H7 (cell line): ENCODE measurements at regions not wholly inside any gene's neighbourhood (a gene's known extent, or its start where the extent isn't known, plus 50 kb on each side); places are given as distances from the start of the nearest gene placed in this dataset.
A peak's percentile ranks its signal among the peaks of the same experiment; 100 is the strongest.

ENCODE experiments used
- DNase-seq: peaks from one replicate; pipeline ENCODE4 v3.0.0; 2012
- H3K27me3 ChIP-seq: 2 replicates; pipeline ENCODE4 v1.6.0; 2011; ENCODE audit warnings: mild to moderate bottlenecking, low read length; ENCODE audit not compliant: control insufficient read depth, insufficient read depth
- H3K36me3 ChIP-seq: replicated peaks from 2 replicates; pipeline ENCODE4 v1.5.1; 2011; ENCODE audit warnings: low read length; ENCODE audit not compliant: control insufficient read depth, insufficient read depth
- H3K4me3 ChIP-seq: 2 replicates; pipeline ENCODE4 v1.5.1; 2011; ENCODE audit warnings: low read depth, mild to moderate bottlenecking, control low read depth, low read length, moderate library complexity; ENCODE audit not compliant: insufficient read depth

DNA sequence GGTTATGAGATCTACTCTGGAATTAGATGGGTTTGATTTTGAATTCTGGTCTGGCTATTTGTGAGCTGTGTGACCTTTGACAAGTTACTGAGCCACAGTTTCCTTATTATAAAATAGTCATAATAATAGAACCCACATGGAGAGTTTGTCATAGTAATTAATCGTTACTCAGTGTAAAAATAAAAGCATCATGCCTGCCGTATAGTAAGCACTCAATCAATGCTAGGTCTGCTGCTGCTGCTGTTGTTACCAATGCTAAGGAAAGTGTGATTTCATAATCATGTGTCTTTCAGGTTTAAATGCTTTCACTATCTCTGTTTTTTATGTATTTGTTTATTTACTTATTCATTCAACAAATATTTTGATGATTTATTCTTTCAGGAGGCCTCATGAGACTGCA lies 539.9 kb upstream of the SEL1L start:
- Histone ChIP-seq H3K4me3 (no peak overlapping the region), H3K36me3 (no peaks in the 10 kb centered on the region), H3K27me3 (no peaks in the 10 kb centered on the region)
- DNase-seq: no peak

DNA sequence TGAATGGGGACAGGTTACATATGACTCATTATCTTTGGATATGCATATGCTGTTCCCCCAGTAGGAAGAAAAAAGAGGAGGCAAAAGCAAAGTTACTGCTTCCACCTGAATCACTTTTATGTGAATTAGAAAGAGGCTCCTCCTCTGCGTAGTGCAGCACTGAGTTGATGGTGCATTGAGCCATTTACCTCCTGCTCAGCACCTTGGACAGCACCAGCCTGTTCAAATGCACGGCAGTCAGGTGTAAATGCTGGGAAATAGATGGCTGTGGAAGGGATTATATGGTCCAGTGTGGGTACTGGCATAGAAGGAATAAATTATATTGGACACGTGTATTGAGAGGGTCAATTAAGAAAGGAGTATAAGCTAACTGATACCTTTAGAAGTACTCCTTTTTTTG lies 541.9 kb upstream of the SEL1L start:
- H3K4me3 ChIP-seq: no peak overlapping the region
- H3K36me3 ChIP-seq: no peaks in the 10 kb centered on the region
- H3K27me3 ChIP-seq: no peaks in the 10 kb centered on the region
- DNase-seq: peak; percentile 35

DNA sequence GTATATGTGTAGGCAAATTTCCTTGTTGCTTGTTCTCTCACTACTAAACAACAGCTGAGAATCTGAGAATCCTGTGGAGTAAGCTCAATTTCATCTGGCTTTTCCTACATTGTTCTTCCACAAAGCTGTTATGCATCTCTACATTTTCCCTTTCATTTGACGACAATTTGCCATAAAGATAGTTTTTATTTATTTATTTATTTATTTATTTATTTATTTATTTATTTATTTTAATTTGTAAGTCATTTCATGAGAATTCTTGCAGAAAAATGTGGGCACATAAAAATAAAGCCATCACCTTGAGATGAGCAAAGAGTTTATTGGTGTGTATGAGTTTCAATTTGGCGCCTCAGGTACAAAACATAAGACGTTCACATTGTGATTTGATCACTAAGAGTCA lies 545.9 kb upstream of the SEL1L start:
- DNase-seq: no peak
- Histone ChIP-seq H3K27me3 (no peaks in the 10 kb centered on the region), H3K36me3 (no peaks in the 10 kb centered on the region), H3K4me3 (no peak overlapping the region)

DNA sequence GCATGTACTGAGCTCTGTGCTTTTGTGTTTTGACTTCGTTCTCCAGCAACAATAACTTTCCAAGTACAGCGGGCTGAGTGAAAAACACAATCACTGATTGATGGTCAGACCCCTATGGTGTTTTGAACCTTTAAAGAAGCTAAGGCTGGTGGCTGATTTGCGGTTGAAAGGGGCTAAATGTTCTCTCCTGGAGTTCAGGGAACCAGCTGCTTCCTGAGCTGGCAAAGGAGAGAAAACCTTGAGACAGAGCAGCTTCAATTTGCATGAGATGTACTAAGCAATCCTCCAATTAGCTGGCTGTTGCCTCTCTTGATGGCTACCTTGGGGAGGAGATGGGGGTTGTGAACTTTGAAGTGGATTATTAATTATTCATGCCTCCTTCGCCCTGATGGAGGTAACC lies 546.7 kb upstream of the SEL1L start:
- Histone ChIP-seq H3K27me3 (no peaks in the 10 kb centered on the region), H3K36me3 (no peaks in the 10 kb centered on the region), H3K4me3 (no peak overlapping the region)
- peak; percentile 18 for DNase-seq

DNA sequence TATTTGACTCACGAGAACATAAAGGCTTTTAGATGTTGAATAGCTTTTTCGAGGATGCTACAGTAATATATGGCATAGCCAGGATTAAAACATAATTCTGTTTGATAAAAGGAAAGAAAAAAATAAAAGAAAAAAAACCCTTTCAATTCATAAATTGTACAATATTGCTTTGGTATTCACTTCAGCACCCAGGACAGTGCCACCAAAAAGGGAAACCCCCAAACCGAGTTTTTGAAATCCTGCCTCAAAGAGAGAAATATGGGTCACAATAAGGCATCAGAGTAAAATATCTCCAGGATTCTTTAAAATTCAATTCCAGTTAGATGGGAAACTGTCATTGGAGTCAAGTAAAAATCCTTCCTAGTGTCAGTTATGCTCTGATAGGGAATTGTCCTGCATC lies 551.2 kb upstream of the SEL1L start:
- DNase-seq: no peak
- no peak overlapping the region for H3K4me3 ChIP-seq
- H3K27me3 ChIP-seq: no peaks in the 10 kb centered on the region
- no peaks in the 10 kb centered on the region for H3K36me3 ChIP-seq

DNA sequence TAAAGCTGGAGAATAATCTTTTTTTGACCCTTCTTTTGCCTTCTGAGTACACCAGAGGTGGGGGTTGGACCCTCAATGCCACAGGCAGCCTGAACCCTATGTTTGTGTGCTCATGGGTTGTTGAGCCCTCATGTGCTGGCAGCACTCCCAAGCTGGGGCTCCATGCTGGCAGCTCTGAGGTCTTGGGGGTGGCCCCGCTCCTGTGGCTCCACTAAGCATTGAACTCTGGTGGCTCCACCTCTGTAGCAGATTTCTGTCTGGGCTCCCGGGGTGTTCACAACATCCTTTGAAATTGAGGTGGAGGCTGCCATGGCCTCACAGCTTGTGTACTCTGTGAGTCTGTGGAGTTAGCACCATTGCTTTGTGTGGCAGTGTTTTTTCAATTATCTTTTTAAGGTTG lies 557.4 kb upstream of the SEL1L start:
- Histone ChIP-seq H3K36me3 (no peaks in the 10 kb centered on the region), H3K4me3 (no peak overlapping the region), H3K27me3 (no peaks in the 10 kb centered on the region)
- no peak for DNase-seq

DNA sequence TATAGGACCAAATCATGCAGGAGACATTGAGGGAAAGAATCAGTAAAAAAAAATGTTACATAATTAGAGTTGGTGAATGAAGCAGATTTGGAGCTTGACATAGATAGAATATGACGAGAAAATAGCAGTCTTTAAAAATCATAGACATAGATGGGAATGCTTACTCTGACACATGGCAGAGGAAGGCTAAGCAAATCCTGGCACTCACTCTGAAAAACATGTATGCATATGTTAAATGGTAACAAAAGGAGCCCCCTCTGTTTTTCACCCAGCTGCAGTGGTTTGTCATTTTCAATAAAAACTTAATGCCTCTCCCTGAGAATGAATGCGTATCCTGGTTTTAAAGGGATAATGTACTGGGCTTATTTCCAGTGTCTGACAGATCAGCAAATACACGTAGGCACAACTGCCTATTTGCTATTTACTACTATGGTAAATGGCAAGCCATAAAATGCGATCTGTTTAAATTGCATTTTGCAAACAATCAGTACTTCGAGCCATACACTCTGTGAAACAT lies 561.2 kb upstream of the SEL1L start:
- DNase-seq: no peak
- no peaks in the 10 kb centered on the region for H3K27me3 ChIP-seq
- H3K4me3 ChIP-seq: no peak overlapping the region
- H3K36me3 ChIP-seq: no peaks in the 10 kb centered on the region

DNA sequence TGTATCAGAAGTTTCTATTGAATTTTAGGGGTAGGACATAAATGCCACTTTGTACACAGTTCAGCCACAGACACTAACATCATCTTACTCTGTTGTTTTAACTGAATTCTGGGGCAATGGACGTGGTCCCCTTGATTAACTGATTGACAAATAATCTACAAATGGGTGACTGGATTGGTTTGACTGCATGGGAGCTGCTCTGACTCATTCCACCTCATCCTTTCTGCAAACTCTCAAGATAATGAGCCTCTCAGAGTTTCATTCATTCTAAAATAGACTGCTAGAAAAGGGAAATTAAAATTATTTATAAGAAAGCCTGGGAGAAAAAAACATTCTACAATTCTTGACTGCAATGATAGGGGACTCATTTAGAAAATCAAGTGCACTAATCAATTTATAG lies 570.4 kb upstream of the SEL1L start:
- Histone ChIP-seq H3K36me3 (no peaks in the 10 kb centered on the region), H3K4me3 (no peak overlapping the region), H3K27me3 (no peaks in the 10 kb centered on the region)
- DNase-seq: no peak

DNA sequence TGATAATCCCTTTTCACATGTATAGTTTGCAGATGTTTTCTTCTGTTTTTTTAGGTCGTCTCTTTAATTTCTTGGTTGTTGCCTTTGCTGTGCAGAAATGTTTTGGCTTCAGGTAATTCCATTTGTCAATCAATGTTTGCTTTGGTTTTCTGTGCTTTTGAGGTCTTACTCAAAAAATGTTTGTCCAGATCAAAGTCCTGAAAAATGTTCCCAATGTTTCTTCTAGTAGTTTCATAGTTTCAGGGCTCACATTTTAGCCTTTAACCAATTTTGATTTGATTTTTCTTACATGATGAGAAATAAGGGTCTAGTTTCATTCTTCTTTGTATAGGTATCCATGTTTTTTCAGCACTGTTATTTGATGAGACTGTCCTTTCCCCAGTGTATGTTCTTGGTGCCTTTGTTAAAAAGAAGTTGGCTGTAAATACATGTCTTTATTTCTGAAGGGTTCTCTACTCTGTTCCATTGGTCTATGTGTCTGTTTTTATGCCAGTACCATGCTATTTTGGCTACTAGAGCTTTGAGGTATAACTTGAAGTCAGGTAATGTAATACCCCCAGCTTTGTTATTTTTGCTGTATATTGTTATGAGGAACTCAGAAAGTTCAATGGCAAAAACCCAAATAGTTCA lies 578.7 kb upstream of the SEL1L start:
- Histone ChIP-seq H3K36me3 (no peaks in the 10 kb centered on the region), H3K4me3 (no peak overlapping the region), H3K27me3 (no peaks in the 10 kb centered on the region)
- no peak for DNase-seq

DNA sequence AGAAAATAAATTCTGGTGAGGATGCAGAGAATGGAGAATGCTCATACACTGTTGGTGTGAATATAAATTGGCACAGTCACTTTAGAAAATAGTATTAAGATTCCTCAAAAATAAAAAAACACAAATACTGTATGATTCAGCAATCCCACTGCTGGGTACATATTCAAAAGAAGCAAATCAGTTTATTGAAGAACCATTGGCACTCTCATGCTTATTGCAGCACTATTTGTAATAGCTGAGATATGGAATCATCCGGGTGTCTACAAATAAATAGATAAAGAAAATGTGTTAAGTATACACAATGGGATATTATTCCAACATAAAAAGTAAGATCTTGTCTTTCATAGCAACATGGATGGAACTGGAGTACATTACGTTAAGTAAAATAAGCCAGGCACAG lies 579.4 kb upstream of the SEL1L start:
- H3K27me3 ChIP-seq: no peaks in the 10 kb centered on the region
- DNase-seq: no peak

DNA sequence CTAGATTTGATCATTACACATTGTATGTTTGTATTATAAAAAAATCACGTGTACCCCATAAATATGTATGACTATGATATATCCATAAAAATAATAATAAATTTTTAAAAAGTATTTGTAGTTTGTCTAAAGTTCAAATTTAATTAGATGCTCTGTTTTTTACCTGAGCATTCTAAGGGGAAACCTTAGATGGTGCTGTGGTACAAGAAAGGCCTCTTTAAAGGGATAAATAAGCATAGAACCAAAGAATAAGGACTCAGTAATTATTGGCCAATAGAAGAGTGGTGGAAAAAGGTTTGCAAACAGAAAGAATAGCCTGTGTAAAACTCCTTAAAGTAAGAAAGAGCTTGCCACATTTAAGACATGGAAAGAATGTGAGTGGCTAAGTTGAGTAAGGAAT lies 580.1 kb upstream of the SEL1L start:
- no peak overlapping the region for H3K4me3 ChIP-seq

More for the DNA sequence above, 579.4 kb upstream of the SEL1L start:
- no peak overlapping the region for H3K4me3 ChIP-seq
- H3K36me3 ChIP-seq: no peaks in the 10 kb centered on the region

DNA sequence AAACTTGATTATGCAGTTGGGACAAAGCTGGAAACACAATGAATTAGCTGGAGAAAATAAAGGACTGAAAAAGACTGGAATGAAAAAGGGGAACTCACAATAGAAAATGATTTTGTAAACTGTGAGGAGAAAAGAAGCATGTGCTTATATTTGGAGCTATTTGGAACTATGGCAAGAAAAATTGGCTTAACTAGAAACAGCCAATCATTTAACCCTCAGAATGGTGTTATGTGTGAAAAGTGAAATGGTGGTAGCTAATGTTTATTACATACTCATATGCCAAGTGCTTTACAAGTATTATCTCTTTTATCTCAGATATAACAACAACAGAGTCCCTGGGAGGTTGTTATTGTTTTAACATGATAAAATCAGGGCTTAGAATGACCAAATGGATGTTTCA lies 583.1 kb upstream of the SEL1L start:
- DNase-seq: no peak
- H3K27me3 ChIP-seq: no peaks in the 10 kb centered on the region
- no peaks in the 10 kb centered on the region for H3K36me3 ChIP-seq
- H3K4me3 ChIP-seq: no peak overlapping the region

More for the DNA sequence above, 580.1 kb upstream of the SEL1L start:
- Histone ChIP-seq H3K36me3 (no peaks in the 10 kb centered on the region), H3K27me3 (no peaks in the 10 kb centered on the region)
- DNase-seq: no peak

DNA sequence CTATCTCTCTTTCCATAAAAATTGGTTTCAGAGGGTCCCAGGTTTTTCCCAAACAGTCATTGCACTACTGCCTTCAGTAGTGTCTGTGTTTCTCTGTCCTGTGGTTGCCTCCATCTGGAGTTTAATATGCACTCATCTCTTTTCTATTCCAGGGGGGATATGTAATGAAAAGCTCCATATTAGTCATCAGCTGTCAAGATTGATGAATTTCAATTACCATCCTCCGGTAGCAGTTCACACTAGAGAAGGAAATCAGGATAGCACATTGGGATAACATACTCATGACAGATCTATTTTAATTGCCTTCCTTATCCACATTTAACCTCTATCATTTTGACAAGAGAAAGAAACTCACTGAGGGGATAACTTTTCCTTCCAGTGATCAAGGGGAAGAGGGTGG lies 589.0 kb upstream of the SEL1L start:
- Histone ChIP-seq H3K4me3 (no peak overlapping the region), H3K36me3 (no peaks in the 10 kb centered on the region), H3K27me3 (no peaks in the 10 kb centered on the region)
- no peak for DNase-seq

DNA sequence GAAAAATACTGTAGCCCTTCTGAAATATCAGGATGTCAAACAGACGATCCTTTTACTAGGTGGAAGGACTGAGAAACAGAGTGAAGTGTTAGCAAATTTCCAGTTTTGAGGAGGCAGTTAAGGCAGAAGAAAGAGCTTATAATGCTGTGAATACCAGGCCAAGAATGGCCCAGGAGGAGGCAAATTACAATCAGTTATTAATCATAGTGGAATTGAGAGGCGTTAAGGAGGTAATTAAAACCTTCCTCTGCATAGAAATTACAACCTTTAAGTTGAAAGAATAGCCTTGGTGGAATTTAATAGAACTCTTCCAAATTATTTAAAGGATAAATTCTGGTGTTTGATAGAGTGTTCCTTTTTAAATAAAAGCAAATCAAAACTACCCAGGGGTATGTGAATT lies 590.9 kb upstream of the SEL1L start:
- H3K4me3 ChIP-seq: no peak overlapping the region
- no peaks in the 10 kb centered on the region for H3K36me3 ChIP-seq
- DNase-seq: no peak
- H3K27me3 ChIP-seq: no peaks in the 10 kb centered on the region

DNA sequence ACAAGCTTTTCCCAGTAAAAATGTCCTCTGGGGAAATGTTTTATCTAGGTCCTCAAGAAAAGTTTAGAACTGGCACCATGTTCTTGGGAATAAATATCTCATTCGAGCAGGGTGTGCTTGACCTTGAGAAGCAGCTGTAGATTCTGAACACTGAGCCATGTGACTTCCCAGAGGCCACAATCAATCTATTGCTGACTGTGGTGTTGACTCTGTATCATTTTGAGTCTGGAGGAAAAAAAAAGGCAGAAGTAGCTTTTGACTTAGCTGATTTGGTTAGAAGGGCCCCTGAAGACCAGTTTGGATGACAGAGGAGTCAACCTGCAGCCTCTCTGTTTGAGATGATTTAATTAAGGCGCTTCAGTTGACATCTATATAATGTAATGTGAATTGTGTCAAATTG lies 592.4 kb upstream of the SEL1L start:
- DNase-seq: no peak
- Histone ChIP-seq H3K36me3 (no peaks in the 10 kb centered on the region), H3K4me3 (no peak overlapping the region), H3K27me3 (no peaks in the 10 kb centered on the region)

DNA sequence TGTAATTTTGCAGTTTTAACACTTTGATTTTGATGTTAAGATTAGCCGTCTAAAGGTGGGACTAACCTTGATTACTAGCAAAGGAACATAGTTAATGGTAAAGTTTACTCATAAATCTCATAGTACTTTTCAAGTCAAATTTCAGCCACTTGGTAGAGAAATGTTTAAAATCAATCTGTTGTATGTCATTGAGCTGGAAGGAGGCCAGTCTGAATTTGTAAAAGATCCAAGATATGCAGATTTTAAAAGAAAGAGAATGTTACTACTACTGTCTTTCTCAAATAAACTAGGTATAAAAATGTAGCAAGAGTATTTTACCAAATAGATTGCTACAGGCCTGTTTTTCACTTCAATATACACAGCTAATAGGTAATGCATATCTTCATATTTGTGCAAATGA lies 600.8 kb upstream of the SEL1L start:
- no peaks in the 10 kb centered on the region for H3K36me3 ChIP-seq
- DNase-seq: no peak

More for the DNA sequence above, 600.8 kb upstream of the SEL1L start:
- no peaks in the 10 kb centered on the region for H3K27me3 ChIP-seq
- no peak overlapping the region for H3K4me3 ChIP-seq
